Activated CD4-positive, alpha-beta T cell treated with anti-CD3 and anti-CD28 coated beads, Interleukin-2, amount 50 U/mL, for 16 hours (primary cell): ENCODE measurements at regions not wholly inside any gene's neighbourhood (a gene's known extent, or its start where the extent isn't known, plus 50 kb on each side); places are given as distances from the start of the nearest gene placed in this dataset.
A peak's percentile ranks its signal among the peaks of the same experiment; 100 is the strongest.
"Not testable (repeated sequence)": the region's sequence is repeated elsewhere in the genome, so short reads cannot be mapped to it uniquely, and the experiment has no call there.

Experiments used
- DNase-seq: peaks from one replicate; pipeline ENCODE4 v3.0.0-alpha.2; 2020

DNA sequence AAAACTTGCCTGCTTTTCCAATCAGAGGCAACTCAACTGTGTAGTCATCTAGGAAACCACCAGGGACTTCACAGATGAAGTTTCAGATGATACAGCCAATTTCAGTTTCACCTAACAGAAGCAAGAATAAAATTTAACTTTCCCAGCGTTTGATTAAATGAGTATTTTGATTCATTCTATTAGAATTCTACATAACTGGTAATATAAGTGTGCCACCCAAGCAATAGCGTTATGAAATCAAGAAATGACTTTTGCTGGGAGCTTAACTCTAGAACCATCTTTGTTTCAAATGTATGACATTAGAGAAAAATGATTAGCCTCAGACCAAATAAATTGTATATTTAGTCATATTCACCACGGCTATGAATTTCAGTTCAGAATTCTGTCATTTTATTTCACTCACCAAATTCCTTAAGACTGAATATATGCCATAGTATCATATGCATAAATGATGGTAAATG is 239.3 kb downstream of the NRIP1 start:
- DNase-seq: peak; percentile 47

DNA sequence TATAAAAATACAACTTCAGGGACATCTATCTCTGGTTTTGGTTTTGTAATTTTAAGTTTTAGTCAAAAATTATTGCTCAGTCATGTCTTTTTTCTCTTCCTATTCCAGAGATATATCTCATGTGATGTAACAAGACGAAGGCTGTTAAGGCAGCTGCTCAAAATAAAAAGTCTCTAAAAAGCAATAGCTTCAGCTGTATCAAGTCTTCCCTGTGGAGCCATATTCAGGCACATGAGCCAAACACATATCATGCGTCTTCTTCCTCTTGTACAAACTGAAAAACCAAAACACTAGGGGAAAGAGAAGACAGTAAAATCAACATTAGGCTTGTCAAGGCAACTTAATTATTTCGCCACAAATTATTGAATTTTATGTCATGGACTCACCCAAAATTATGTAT is 240.7 kb downstream of the NRIP1 start:
- DNase-seq: no peak

DNA sequence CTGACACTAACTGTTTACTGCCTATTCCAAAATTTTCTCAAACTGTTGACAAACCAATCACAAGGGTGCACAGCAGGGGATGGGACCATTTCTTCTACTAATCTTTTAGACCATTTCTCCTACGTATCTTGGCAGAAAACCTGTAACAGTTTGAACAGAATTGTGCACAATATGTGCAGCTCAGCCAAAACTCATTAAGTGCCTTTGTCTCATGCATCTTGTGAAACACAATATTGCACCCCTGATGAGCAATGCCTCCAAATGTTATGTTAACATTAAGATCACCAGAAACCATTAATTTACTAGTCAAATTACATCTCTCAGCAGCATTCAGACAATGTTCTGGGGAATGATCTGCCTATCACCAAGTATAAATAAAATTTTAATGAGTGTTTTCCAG is 247.5 kb downstream of the NRIP1 start:
- no peak for DNase-seq

DNA sequence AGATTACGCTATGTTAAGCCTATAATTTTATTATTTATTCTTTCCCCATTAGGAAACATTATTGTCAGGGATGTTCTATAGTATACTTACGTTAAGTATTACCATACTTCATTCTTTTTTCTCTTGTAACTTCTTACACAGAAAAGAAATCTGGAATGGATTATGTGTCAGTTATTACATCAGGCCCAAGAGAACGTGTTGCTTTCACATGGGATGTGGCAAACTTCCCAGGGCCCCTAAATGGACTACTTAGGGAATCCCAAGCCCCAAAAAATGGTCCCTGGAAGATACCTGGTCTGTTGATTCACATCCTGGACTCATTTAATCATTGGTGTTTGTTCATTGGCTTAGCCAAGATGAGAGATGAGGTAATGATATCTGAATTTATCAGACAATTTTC is 249.8 kb downstream of the NRIP1 start:
- no peak for DNase-seq

DNA sequence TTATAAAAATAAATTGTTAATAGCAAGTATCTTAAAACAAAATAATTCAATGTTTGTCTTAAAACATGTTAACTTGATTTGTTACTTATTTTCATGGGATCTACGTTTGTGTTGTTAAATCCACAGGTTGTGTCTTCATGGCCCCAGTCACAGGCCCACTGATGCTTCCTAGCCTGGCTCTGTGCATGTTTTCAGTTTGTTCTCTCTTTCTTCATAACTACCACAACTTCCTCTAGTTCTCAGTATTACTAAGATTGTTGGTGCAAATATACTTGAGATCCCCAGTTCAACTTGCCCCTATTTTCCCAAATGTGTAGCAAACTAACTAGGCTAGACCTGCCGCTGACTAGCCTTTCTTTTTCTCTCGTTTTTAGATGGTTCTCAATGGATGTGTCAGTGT is 250.5 kb downstream of the NRIP1 start:
- DNase-seq: no peak

DNA sequence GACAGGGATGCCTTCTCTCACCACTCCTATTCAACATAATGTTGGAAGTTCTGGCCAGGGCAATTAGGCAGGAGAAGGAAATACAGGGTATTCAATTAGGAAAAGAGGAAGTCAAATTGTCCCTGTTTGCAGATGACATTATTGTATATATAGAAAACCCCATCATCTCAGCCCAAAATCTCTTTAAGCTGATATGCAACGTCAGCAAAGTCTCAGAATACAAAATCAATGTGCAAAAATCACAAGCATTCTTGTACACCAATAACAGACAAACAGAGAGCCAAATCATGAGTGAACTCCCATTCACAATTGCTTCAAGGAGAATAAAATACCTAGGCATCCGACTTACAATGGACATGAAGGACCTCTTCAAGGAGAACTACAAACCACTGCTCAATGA is 258.1 kb upstream of the SAMSN1 start:
- DNase-seq: not testable (repeated sequence)

DNA sequence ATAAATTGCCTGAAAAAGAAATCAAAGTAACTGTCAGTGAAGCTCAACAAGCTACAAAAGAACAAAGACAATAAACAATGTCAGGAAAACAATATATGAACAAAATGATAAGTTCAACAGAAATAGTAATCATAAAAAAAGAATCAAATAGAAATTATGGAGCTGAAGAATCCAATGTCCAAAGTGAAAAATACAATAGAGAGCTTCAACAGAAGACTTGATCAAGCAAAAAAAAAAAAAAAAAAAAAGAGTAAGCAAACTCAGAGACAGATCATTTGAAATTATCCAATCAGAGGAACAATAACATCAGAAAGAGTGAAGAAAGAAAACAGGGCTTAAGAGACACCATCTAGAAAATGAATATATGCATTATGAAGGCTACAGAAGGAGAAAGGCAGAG is 251.4 kb upstream of the SAMSN1 start:
- DNase-seq: no peak

DNA sequence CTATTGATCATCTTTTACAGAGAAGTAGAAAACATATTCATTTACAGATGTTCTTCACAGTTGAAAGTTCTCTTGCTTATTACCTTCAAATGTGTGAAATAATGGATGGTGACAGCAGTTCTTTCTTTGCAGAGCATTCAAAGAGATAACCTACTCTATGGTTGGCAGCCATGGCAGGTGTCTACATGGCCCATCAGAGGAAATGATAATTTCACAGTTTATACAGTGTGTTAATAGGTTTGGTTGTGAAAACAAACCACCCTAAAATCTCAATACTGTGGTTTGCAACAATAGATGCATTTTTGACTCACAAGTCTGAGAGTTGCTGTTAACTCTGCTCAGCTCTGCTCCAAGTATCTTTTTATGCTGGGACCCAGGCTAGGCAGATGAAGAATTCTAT is 241.2 kb upstream of the SAMSN1 start:
- no peak for DNase-seq

DNA sequence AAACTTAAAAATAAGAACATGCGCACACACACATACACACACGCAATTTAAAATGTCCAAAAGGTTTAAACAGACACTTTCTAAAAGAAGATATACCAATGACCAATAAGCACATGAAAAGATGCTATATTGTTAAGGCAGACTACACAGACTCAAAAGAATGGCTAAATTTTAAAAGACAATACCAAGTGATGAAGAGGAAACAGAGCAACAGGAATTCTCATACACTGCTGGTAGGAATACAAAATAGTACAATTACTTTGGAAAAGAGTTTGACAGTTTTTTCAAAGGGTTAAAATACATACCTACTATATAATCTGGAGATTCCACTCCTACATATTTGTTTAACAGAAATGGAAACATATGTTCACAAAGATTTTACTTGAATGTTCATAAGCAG is 239.6 kb upstream of the SAMSN1 start:
- no peak for DNase-seq

DNA sequence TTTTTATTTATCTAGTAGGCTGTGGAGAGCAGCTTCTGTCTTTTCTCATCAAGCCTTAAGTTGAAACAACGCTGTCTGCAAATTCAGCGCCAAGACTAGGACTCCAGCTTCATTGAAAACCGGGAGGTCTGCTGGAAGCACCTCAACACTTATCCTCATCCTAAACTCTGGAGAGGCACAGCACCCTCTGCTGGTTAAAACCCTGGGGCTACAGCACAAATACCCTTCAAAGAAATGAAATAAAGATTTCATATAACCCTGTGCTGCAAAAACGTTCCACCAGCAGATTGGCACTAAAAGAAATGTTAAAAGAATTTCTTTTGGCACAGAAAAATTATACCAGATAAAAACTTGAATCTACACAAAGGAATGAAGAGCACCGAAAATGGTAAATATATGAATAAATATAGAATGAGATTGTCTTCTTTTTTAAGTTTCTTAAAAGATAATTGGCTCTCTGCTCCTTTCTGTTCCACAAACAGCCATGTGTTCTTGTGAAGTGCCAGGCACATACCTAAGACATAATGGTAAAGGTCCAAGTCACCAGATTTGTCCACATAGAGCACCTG is 227.7 kb upstream of the SAMSN1 start:
- DNase-seq: peak; percentile 60

DNA sequence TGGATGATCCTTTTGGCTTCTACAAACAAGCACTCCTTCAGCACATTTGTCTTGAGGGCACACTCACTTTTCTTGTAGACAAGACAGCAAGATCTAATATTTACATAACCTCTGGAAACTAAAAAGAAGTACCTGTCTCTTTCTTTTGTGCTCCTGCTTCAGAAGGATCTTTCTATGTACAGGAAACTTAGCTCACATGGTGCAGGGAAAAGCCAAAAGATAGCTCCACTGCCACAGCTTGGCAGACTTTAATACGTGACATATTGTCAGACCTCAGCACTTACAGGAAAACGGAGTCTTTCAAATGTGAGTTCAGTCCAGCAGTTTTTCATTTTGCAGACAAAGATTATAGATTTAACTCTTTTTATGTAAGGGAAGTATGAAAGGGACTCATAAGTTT is 225.5 kb upstream of the SAMSN1 start:
- DNase-seq: no peak

DNA sequence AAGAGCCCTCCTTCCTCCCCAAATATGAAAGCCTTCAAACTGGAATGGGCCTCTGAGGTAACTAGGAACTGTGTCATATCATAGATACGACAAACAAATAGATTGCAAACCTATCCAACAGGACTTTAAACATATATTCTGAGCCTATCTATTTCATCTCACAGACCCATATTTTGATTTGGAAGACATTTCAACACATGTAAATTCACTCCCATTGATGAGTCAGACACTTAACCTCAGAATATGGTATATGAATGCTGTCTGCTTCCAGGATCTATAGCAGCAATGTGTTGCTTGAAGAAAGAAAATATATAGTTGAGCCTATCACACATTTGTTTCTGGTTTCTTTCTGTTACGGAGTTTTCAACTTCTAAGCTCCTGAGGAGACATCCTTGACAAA is 221.9 kb upstream of the SAMSN1 start:
- no peak for DNase-seq

DNA sequence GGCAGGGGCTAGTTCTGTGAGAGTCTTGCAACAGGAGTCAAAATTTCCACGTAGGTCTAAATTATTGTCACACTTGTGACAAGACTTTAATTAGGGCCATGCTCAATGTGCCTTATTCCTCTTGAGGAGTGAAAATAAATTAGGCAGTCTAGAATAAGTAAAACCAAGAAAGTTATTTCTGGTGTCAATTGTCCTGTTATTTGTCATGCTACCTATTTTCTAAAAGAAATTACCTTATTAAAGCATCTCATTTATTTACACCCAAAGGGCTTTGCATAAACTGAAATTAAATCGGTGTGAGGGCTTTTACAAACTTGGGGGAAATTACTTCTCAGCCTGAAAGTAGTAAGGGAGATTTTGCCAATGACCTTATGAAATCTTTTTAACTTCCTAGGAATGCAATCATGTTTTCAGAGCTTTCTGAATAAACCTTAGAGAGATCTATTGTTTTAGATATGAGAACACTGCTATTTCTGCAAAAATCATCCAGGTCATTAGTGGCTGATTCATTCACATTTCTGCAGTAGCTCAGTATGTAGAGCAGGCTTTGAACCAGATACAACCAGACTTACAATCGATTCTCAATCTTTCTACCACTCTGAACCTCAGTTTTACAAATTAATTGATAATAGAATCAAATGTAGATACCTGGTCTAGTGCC is 221.2 kb upstream of the SAMSN1 start:
- no peak for DNase-seq

DNA sequence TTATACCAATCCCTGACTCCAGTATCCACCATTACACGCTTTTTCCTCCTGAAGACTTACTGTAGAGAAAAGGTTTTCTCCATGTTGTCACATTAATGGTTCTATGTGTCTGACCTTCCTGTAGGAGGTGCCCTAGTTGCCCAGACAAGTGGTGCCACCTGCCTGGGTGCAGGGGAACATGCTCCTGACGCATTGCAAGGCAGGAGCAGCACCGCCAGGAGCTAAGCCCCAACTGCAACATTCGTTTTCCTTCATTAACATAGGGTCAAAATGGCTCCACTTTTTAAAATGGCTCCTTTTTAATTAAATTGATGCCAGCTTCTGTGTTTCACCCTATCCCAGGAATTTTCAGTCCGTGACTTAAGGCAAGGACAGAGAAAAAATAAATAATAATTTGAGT is 220.1 kb upstream of the SAMSN1 start:
- no peak for DNase-seq

DNA sequence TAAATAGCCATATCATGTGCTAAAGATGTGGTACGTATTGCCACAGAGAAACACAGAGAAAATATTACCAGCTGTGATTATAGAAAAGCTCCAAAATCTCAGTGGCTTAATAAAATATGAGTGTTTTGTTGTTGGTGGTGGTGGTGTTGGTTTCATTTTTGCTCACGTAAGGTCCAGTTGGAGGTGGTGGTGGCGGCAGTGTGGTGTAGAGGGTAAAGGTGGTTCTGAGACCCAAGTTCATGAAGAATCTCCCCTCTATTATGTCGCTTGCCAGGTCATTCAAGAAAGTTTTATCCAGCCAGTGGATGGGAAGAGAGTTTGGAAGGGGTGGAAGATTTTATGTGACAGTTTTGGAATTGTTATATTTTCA is 217.6 kb upstream of the SAMSN1 start:
- no peak for DNase-seq

DNA sequence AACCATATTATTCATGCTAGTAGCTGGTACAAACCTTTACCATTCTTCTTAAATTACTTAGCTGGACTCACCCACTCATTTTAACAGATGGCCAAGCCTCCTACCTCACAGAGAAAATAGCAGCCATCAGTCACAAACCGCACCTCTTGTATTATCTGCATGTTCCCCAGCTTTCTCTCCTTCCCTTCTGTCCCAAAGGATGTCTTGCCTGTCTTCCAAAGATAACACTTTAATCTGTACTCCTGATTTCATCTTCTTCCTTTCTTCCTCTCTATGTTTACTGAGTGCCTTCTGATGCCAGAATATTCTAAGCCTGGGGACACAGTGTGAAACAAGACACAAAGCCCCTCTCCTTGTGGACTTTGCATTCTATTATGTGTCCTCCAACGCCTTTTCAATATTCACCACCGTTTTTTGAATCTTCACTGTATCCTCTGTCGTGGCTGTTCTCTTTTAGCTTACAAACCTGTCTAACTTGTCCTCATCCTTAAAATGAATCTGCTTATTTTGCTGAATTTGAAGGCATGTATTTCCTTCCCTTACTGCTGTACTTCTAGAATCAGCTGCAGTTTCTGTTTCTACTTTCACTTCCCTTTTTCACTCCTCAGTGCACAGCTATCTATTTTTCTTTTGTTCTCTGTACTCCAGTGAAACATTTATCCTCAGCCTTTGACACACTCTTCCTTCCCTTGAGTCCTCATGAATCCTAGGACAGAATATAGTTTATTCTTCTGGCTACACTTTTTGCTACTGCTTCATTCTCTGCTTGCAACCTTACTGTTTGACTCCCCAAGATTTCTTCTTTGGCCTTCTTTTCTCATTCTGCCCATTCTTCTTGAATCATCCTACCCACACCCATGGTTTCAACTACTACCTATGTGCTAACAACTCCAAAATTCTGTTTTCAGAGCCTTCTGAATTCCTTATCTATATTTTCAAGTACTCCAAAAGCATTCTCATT is 216.9 kb upstream of the SAMSN1 start:
- DNase-seq: peak; percentile 49

DNA sequence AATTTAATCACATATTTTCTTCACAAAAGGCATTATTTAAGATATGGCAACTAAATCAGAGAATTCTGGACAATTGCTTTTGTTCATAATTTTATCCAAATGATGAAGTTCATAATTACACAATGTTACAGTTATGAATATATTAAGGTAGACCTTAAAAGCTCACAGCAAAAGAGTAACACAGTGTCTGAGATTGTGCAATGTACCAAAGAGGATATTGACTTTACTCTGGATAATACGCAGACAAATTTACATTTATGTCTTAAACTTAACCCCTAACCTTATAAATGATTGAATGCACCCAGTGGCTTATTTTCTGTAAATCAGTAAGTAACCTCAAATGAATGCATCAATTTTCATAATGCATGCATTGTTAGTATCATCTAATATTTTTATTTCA is 216.2 kb upstream of the SAMSN1 start:
- no peak for DNase-seq

DNA sequence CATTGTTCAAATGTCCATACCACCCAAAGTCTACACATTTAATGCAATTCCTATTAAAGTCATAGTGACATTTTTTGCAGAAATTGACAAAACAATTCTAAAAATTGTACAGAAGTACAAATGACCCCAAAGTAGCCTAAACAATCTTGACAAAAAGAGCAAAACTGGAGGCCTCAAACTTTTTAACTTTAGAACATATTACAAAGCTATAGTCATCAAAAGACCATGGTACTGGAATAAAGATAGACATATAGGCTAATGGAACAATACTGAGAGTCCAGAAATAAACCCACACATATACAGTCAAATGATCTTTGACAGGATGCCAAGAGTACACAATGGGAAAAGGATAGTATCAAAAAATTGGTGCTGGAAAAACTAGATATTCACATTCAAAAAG is 213.2 kb upstream of the SAMSN1 start:
- no peak for DNase-seq

DNA sequence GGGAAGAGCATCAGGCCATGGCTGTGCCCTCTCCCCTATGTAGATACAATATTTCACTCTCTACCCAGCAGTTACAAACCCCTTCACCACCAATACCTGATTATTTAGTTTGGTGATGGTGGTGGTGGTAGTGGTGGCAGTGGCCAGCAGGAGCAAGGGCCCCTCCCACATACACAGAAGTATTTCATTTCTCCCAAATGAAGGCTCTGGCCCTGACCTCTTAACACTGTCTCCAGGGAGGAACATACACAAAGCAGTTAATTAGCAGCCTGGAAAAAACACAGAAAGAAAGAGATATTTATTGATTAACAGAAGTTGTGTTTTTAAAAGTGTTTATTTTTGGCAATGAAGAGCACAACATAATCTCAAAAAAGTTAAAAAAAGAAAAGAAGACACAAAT is 212.7 kb upstream of the SAMSN1 start:
- no peak for DNase-seq

DNA sequence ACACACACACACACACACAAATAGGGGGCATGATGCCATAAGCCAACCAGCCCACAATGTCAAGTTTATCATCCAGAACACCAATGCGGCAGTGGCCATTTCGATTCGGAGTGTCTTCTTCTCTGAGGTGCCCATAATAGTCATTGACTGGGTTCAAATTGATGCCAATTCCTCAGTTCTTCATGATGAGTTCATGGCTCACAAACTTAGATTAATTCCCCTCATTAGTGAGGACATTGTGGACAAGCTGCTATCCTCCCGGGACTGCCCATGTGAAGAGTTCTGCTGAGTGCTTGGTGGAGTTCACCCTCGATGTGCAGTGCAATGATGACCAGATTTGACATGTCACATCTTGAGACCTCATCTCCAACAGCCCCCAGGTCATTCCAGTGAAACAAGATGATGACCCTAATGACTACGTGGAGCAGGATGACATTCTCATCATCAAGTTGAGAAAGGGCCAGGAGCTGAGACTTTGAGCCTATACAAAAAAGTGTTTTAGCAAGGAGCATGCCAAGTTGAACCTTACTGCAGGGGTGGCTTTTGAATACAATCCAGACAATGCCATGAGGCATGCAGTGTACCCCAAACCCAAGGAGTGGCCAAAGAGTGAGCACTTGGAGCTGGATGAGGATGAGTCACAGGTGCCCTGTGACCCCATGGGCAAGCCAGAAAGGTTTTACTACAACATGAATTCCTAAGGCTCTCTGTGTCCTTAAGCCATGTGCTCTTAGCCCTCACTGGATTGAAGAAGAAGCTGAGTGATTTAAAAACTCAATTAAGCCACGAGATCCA is 211.6 kb upstream of the SAMSN1 start:
- DNase-seq: no peak

DNA sequence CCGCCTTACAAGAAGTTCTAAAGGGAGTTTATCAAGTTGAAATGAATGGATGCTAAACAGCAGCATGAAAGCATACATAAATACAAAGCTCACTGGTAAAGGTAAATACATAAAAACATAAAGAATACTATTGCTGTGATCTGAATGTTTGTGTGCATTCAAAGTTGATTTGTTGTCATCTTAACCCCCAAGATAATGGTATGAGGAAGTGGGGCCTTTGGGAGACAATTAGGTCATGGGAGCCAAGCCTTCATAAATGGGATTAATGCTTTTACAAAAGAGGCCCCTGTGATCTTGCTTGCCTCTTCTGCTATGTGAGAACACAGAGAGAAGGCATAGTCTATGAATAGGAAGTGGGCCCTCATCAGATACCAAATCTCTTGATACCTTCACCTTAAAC is 209.0 kb upstream of the SAMSN1 start:
- DNase-seq: no peak

DNA sequence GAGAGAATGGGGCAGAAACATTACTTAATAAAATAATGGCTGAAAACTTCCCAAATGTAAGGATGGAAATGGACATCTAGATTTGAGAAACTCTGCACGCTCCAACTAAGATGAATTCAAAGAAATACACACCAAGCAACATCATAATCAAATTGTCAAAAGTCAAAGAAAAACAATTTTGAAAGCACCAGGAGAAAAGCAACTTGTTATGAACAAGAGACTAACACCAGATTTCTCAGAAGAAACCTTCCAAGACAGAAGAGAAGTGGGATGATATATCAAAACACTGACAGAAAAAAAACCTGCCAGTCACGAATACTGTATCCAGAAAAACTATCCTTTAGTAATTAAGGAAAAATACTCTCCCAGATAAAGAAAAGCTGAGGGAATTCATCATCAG is 208.6 kb upstream of the SAMSN1 start:
- no peak for DNase-seq

DNA sequence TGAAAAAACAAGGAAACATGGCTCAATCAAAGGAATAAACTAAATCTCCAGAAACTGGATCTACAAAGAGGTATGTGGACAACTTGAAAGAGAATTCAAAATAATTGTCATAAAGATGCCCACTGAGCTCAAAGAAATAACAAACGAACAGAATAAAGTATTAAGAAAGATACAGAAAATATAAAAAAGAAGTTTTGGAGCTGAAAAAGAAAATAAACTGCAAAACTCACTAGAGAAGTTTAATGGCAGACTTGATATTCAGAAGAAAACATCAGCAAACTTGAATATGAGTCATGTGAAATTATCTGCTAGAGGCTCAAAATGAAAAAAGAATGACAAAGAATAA is 208.1 kb upstream of the SAMSN1 start:
- no peak for DNase-seq
